Adrenal gland (tissue), 5 donors: ENCODE measurements at regions not wholly inside any gene's neighbourhood (a gene's known extent, or its start where the extent isn't known, plus 50 kb on each side); places are given as distances from the start of the nearest gene placed in this dataset.

Source experiments
- POLR2A ChIP-seq, 2 donors: fragments of 450-650 bp; IDR thresholded peaks; one replicate each; pipeline ENCODE4 v1.6.1; 2017; ENCODE audit warnings: antibody characterized with exemption in 2 of 2, mild to moderate bottlenecking in 2 of 2, moderate library complexity in 1 of 2
- TF ChIP-seq, protein P1 (sequence below), 6 experiments: fragments of 450-650 bp in 4 of 6; fragments of 200-600 bp in 2 of 6; sonication (generic) in 1 of 6; IDR thresholded peaks; 1 replicate in 5 of 6; 2 replicates in 1 of 6; pipeline versions ENCODE4 v1.5.1 to v1.8.0; 2016 to 2021; ENCODE audit warnings: antibody characterized with exemption in 6 of 6, mild to moderate bottlenecking in 2 of 6, moderate library complexity in 1 of 6
- donor health status: DM: no; HTN: no; CAD: no.

DNA sequence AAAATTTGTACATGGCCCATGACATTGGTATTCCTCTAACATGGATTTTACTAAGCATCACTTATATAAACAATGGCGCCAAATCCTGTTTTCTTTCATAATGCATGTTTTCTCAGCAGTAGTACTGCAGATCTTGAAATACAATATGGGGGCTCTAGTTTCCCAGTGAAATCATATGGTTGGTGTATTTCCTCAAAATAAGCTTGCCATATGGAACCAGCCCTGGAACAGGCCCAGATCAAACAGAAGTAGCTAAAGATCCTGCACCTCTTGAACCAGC is 163.9 kb downstream of the ZNF608 start:
- TF ChIP-seq, protein P1, sequence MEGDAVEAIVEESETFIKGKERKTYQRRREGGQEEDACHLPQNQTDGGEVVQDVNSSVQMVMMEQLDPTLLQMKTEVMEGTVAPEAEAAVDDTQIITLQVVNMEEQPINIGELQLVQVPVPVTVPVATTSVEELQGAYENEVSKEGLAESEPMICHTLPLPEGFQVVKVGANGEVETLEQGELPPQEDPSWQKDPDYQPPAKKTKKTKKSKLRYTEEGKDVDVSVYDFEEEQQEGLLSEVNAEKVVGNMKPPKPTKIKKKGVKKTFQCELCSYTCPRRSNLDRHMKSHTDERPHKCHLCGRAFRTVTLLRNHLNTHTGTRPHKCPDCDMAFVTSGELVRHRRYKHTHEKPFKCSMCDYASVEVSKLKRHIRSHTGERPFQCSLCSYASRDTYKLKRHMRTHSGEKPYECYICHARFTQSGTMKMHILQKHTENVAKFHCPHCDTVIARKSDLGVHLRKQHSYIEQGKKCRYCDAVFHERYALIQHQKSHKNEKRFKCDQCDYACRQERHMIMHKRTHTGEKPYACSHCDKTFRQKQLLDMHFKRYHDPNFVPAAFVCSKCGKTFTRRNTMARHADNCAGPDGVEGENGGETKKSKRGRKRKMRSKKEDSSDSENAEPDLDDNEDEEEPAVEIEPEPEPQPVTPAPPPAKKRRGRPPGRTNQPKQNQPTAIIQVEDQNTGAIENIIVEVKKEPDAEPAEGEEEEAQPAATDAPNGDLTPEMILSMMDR (IDR thresholded peaks at IDR 0.05): no peak
- TF ChIP-seq POLR2A (IDR thresholded peaks at IDR 0.05): no peak
